ENCODE measurements at regions not wholly inside any gene's neighbourhood (a gene's known extent, or its start where the extent isn't known, plus 50 kb on each side); places are given as distances from the start of the nearest gene placed in this dataset.

DNA sequence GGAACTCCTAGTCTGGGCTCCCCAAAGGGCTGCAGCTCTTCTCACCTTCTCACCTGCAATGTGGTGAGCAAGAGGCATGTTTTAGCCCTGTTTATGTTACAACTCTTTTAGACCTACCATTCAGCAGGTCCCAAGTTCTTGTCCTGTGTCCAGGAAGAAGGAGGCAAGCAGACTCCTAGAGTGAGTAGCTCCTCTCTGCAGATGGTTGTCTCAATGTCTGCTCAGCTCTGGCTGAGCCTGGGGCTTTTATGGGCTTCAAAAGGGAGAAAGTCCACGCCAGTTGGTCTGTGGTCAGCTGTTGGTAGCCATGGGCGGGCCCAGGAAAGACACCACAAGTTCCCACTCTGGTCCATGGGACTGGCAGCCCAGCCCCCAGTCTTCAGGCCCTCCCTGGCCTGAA is 148.1 kb upstream of the HS6ST1 start:
- Histone ChIP-seq H3K9me3 (ENCODE audit: control insufficient read depth, insufficient read depth, low read depth, low read length) (no peaks in the 10 kb centered on the region), H3K79me2 (ENCODE audit: control insufficient read depth, insufficient read depth, low read length) (no peaks in the 10 kb centered on the region), H3K27me3 (ENCODE audit: control insufficient read depth, insufficient read depth, low read length) (no peaks in the 10 kb centered on the region), H4K20me1 (ENCODE audit: control insufficient read depth, extremely low read depth, insufficient read depth, low read length) (no peaks in the 10 kb centered on the region), H3K9ac (ENCODE audit: insufficient read depth, low read length) (no peak overlapping the region), H3K4me2 (ENCODE audit: extremely low read depth, insufficient read depth, low read length) (no peak overlapping the region), H3K4me3 (replicated peaks in 1 of 4; ENCODE audit: control extremely low read depth in 1 of 4, insufficient read depth in 1 of 4, low read depth in 3 of 4, low read length in 4 of 4) (no peak overlapping the region), H3K36me3 (ENCODE audit: control insufficient read depth, insufficient read depth, low read length) (no peaks in the 10 kb centered on the region), H2AFZ (ENCODE audit: low read length) (no peak overlapping the region), H3K27ac (ENCODE audit: insufficient read depth, low read length) (no peak overlapping the region), H3K4me1 (ENCODE audit: control insufficient read depth, extremely low read depth, insufficient read depth, low read length) (no peaks in the 10 kb centered on the region)
- TF ChIP-seq, protein P1, sequence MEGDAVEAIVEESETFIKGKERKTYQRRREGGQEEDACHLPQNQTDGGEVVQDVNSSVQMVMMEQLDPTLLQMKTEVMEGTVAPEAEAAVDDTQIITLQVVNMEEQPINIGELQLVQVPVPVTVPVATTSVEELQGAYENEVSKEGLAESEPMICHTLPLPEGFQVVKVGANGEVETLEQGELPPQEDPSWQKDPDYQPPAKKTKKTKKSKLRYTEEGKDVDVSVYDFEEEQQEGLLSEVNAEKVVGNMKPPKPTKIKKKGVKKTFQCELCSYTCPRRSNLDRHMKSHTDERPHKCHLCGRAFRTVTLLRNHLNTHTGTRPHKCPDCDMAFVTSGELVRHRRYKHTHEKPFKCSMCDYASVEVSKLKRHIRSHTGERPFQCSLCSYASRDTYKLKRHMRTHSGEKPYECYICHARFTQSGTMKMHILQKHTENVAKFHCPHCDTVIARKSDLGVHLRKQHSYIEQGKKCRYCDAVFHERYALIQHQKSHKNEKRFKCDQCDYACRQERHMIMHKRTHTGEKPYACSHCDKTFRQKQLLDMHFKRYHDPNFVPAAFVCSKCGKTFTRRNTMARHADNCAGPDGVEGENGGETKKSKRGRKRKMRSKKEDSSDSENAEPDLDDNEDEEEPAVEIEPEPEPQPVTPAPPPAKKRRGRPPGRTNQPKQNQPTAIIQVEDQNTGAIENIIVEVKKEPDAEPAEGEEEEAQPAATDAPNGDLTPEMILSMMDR (conservative IDR thresholded peaks at IDR 0.05 in 1 of 2, IDR thresholded peaks at IDR 0.05 in 1 of 2; ENCODE audit: low read depth in 1 of 2, low read length in 2 of 2): no peak
- DNase-seq (ENCODE audit: low read depth in 2 of 2): no peak

DNA sequence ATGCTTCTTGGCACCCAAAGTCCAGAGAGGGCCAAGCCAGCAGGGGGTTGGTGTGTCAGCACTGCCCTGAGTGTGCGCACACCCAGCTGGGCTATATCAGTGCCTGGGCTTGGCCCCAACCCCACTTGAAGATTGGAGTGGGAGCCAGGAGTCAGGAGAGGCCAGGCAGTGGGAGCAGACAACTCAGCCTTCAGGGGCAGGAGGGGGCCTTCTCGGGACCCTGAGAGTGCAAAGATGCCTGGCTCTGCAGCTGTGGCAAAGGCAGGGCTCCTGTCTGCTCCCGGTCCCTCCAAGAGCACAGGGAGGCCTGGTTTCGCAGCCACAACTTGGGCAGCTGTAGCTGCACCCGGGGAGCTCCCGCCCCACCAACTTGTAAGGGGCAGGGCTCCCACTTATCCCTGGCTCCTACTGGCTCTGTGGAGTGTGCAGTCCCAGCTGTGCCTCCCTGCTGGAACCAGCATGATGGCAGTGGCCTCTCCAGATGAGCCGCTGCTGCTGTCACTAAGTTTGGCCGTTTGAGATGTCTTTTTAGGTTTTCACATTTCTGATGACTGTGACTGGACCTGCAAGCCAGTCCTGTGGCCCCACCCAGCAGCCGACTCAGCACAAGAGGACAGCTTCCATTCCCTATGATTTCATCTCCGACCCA is 148.8 kb upstream of the HS6ST1 start:
- DNase-seq (ENCODE audit: low read depth in 2 of 2): no peak

DNA sequence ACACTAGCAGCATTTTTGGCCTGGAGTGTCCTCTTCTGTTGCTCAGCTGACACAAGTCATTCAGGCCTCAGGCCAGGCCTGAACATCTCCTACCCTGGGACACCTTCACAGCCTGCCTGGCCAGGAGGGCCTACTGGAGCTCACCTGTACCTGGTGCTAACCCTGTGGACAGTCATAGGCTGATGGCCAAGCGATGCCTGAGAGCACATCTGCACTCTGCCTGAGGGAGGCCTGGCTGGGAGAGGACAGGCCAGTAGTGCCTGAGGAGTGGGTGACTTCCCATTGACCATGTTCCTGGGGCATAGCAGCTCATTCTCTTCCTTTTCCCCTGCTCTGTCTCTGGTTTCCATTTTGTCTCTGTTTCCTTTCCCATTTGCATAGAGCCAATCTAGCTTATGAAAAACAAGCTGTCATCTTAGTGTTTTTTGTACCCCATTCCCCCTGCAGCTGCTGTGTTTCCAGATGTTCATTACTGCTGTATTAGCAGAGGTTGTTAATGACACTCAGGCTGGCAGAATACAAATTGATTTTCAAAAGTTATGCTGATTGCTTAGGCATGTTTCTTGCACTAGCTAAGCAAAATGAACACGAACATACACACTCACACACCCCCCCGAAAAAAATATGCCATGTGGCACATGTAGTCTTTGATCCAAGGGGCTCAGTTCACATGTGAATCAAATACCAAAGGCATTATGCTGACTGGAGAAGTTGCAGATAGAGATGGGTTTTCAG is 149.7 kb upstream of the HS6ST1 start:
- H4K20me1 ChIP-seq (ENCODE audit: control insufficient read depth, extremely low read depth, insufficient read depth, low read length): no peaks in the 10 kb centered on the region
- H2AFZ ChIP-seq (ENCODE audit: low read length): no peak overlapping the region
- H3K27me3 ChIP-seq (ENCODE audit: control insufficient read depth, insufficient read depth, low read length): no peaks in the 10 kb centered on the region
- H3K9me3 ChIP-seq (ENCODE audit: control insufficient read depth, insufficient read depth, low read depth, low read length): no peaks in the 10 kb centered on the region
- H3K79me2 ChIP-seq (ENCODE audit: control insufficient read depth, insufficient read depth, low read length): no peaks in the 10 kb centered on the region
- no peak overlapping the region for H3K4me2 ChIP-seq (ENCODE audit: extremely low read depth, insufficient read depth, low read length)
- no peaks in the 10 kb centered on the region for H3K4me1 ChIP-seq (ENCODE audit: control insufficient read depth, extremely low read depth, insufficient read depth, low read length)
- H3K27ac ChIP-seq (ENCODE audit: insufficient read depth, low read length): no peak overlapping the region
- H3K9ac ChIP-seq (ENCODE audit: insufficient read depth, low read length): no peak overlapping the region
- no peak for DNase-seq (ENCODE audit: low read depth in 2 of 2)
- no peaks in the 10 kb centered on the region for H3K36me3 ChIP-seq (ENCODE audit: control insufficient read depth, insufficient read depth, low read length)
- TF ChIP-seq, protein P1 (conservative IDR thresholded peaks at IDR 0.05 in 1 of 2, IDR thresholded peaks at IDR 0.05 in 1 of 2; ENCODE audit: low read depth in 1 of 2, low read length in 2 of 2): no peak
- TF ChIP-seq EZH2 (IDR thresholded peaks at IDR 0.05; ENCODE audit: low read length, missing control alignments): no peak
- H3K4me3 ChIP-seq (replicated peaks in 1 of 4; ENCODE audit: control extremely low read depth in 1 of 4, insufficient read depth in 1 of 4, low read depth in 3 of 4, low read length in 4 of 4): no peak overlapping the region

More for the DNA sequence above, 148.8 kb upstream of the HS6ST1 start:
- Histone ChIP-seq H3K27me3 (ENCODE audit: control insufficient read depth, insufficient read depth, low read length) (no peaks in the 10 kb centered on the region), H2AFZ (ENCODE audit: low read length) (no peak overlapping the region), H3K9ac (ENCODE audit: insufficient read depth, low read length) (no peak overlapping the region), H3K4me3 (replicated peaks in 1 of 4; ENCODE audit: control extremely low read depth in 1 of 4, insufficient read depth in 1 of 4, low read depth in 3 of 4, low read length in 4 of 4) (no peak overlapping the region), H3K4me2 (ENCODE audit: extremely low read depth, insufficient read depth, low read length) (no peak overlapping the region), H3K79me2 (ENCODE audit: control insufficient read depth, insufficient read depth, low read length) (no peaks in the 10 kb centered on the region), H3K27ac (ENCODE audit: insufficient read depth, low read length) (no peak overlapping the region), H3K9me3 (ENCODE audit: control insufficient read depth, insufficient read depth, low read depth, low read length) (no peaks in the 10 kb centered on the region), H3K4me1 (ENCODE audit: control insufficient read depth, extremely low read depth, insufficient read depth, low read length) (no peaks in the 10 kb centered on the region), H4K20me1 (ENCODE audit: control insufficient read depth, extremely low read depth, insufficient read depth, low read length) (no peaks in the 10 kb centered on the region), H3K36me3 (ENCODE audit: control insufficient read depth, insufficient read depth, low read length) (no peaks in the 10 kb centered on the region)
- TF ChIP-seq EZH2 (IDR thresholded peaks at IDR 0.05; ENCODE audit: low read length, missing control alignments): no peak
- TF ChIP-seq, protein P1 (conservative IDR thresholded peaks at IDR 0.05 in 1 of 2, IDR thresholded peaks at IDR 0.05 in 1 of 2; ENCODE audit: low read depth in 1 of 2, low read length in 2 of 2): no peak
